Activated CD4-positive, alpha-beta T cell treated with anti-CD3 and anti-CD28 coated beads, Interleukin-2, amount 50 U/mL, for 24 hours (primary cell): ENCODE measurements at regions not wholly inside any gene's neighbourhood (a gene's known extent, or its start where the extent isn't known, plus 50 kb on each side); places are given as distances from the start of the nearest gene placed in this dataset.

ENCODE experiments used
- DNase-seq, 2 donors: peaks; one replicate each; pipeline ENCODE4 v3.0.0-alpha.2; 2020; ENCODE audit warnings: low read depth in 1 of 2, low spot score in 1 of 2

DNA sequence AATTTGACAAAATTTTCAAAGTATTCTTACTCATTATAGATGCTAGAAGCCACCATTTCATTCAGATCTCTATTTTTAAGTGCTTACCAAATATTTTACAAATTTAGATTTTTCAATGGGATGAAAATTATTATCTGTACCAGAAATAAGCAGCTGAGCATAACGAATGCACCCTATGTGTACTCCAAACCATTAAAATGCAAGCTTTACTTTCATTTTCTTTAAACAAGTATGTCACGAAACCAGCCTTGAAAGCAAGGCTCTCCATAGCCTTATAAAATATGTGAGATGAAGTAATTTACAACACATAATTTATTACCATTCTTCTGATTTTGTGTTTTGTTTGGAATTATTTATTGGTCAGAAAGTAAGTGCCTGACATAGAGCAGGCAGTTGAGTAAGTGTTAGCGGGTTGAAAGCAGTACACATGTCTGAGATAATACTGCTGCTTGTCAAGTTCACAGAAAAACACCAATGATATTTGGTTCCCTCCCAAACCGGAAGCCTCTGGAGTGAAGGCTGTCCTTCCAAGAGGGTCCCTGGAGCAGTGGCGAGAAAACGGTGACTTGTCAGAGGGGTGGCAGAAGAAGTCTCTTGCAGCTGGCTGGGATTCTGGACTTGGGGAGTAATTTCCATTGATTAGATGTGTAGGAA is 322.7 kb upstream of the PFKP start:
- DNase-seq = no peak

DNA sequence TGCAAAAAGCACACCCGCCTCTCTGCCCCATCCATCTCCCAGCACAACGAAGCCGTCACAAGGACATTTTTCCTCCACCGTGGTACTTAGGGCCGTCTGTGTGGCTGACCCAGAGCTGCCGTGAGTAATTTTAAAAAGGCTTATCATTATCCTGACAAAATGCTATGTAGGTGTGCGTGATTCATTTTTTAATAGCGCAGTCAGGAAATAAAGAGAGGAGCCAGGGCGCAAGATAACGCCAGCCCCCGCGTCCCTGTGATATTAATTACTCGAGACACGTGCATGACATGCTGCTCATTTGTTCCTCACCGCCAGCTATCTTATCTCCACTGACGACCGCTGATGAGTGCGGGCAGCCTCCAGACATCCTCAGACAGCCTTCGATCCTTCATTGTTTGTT is 332.7 kb upstream of the PFKP start:
- DNase-seq = no peak

DNA sequence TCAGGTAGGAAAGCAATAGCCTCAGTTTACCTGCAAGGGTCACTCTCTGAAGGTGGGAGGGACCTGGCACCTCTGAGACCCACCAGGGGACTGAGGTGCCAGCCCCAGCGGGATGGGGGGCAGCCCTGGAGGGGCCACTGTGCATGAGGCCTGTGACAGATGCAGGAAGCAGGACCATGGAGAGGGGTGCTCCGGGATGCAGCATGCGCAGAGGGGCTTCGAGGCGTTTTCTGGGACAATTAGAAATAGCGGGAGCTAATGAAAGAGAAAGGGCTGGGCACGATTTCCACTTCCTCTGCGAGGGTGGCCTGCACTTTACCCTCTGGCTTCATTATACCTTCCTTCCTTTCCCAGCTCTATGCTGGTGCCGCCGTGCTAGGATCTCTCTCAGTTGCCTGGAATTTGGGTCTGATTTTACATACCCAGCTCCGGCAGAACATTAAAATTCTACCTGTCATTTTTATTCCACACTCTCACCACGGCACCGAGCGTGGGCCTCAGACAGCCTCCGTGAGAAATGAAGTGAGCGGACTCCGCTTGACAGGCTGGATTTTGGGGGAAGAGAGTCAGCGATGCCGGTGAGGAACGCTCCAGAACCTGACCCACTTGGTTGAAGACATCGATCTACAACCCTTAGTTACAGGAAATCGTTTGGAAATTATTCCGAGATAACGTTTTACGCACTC is 333.9 kb upstream of the PFKP start:
- no peak for DNase-seq

DNA sequence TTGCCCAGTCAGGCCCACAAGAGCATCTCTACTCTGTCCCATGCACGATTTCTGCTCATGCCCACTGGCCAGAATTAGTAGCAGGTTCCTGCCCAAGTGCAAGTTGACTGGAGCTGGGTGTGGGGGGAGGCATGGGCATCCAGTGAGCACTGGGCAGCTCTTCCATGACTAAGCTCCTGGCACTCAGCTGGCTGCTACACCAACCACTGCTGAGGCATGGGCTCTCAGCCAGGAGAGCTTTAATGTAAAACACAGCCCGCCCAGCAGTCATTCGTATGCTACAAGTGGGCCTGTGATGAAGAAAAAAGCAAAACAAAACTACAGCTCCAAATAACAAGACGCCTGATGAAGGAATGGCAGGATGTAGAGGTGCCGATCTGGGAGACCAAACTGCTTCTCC is 335.4 kb upstream of the PFKP start:
- no peak for DNase-seq

DNA sequence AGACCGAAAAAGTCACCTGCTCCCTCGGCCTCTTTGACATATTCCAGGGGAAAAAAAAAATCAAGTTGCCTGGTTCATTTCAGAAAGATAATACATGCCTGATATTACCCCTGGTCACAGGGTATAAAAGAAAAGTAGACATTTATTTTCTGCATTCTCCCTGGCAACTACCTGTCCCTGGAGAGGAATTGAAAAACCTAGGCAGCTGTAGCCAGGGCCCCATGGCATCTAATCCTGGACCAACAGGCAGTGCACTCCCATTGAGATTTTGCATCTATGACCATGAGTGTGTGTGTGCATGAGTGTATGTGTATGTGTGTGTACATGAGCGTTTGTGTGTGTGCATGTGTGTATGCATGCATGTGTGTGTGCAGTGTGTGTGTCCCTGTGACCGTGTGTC is 338.2 kb upstream of the PFKP start:
- no peak for DNase-seq

DNA sequence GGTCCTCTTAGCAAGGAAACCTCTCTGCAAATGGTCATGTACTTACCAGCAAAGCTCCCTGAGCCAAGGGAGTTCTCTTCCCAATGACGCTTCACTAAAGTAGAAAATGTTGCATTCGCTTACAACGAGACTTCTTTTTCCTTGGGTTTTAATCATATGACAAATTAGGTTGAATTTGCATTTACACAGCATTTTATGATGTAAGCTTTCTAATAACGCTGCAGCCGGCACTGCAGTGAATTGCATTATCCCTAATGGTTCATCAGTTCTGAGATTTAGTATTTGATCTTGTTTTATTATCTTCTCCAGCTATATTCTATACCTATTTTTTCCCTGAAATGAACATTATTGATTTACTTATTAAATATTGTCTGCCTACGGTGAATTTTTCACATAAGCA is 339.3 kb upstream of the PFKP start:
- no peak for DNase-seq

DNA sequence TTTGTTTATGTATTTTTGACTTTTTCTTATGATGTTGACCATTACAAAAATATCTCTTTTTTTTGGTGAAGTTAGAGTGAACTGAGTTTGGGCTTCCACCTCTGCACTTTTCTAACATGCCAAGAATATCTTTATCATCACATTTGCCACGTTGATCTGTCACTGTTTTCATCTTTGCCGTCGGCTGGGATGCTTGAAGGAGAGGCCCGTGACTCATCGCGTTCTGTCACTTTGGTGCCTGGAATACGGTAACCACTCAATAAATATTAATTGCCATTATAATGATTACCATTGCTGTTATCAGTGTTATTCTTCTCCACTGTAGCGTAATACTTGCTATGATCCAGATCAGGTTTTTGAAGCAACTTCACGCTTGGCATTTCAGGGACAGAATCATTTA is 350.8 kb upstream of the PFKP start:
- no peak for DNase-seq

DNA sequence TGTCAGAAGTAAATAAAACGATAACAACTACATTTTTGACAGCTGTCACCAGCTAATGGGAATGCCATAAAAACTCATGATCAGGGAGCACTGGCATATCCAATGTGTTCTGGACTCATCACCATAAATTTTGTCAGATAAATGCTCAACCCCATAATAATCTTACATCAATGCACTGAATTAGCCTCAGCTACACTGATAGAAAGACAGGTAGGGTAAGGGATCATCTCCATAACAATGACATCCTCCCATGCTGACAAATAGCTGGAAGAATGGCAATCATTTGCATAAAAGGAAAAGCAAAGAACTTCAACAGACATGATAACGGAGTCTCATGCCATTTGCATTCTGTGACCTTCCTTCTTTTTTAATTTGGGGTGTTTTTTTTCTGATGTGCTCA is 352.8 kb upstream of the PFKP start:
- no peak for DNase-seq

DNA sequence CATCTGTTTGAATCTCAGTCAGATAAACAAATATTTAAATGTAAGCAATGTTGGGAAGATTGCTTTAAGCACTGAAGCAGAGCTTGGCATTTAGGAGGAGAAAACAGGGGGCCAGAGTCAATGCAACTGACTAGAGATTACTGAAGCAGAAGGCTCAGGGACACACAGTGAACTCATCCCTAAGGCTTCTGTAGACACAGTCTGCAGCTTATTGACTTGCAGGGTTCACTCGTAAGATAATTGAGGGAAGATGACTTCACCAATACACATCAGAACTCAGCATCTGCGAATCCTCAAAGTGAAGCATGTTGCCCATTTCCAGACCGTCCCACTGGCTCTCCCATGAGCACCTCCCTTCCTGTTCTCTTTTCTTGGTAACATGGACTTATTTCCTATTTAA is 363.4 kb upstream of the PFKP start:
- DNase-seq = no peak

DNA sequence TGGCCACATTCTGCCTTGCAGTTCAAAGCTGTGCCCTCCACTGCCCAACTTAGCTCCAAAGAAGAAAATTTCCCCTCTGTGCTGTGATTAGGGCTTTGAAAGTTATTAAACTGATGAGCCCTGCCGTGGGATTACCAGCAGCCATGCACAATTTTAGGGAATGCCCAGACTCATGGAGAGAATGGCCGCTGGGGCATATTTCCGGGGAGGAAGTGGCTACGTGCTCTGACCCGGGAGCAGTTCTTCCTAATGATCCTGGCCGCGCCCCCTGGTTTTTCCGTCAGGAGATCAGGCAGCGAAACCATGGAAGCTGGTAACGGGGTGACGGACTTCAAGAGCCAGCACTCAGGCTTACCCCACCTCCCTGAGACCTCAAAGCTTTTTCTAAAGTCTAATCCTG is 365.5 kb upstream of the PFKP start:
- DNase-seq = no peak

DNA sequence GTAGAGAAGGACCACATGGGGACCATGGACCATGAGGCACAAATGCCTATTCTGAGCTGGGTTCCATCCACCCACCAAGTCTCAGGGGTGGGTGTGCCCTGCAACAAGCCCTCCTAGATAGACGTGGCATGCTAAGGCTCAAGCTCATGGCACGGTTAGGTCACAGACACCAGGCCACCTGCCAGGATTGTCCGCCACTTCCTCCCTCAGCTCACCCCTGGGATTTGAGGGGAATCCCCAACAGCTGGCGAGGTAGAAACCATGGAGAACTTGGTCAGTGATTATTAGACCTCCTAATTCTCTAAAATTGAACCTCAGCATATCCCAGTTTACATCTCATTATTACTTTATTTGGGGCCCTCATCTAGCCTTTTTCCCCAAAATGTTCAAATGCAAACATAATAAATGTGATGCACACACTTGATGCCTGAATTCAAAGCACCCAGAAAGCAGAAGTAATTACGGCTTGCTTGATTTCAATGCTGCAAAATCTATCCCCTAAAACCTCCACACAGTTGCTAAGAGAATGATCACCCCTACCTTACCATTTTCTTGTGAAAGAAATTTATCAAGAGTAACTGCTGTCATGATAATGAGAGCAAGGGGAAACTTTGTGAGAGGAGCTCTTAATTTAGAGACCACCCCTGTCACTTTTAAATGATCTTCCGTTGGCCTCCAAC is 366.6 kb upstream of the PFKP start:
- DNase-seq = no peak

DNA sequence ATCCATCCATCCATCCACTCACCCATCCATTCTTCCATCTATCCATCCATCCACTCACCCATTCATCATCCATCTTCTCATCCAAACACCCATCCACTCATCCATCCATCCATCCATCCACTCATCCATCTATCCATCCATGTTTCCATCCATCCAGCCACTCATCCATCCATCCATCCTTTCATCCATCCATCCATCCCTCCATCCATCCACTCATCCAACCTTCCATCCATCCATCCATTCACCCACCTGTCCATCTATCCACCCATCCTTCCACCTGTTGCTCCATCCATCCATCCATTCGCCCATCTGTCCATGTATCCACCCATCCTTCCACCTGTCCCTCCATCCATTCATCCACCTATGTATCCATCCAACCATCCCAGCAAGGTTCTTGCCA is 378.4 kb upstream of the PFKP start:
- DNase-seq = no peak

DNA sequence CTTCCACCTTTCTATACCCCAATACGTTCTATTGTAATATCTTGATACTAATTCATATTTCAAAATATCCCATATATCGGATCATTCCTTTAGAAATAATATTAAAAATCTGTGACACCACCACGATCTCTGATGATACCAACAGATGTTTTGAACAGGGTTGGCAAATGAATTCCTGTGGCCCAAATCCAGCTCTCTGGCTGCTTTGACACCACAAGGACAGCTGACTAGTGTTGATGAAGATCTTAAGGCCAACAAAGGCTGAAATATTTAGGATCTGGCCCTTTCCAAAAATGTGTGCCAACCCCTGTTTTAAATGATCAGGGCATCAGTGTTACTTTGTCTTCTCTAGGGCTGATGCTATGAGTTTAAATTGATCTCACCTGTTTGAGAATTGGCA is 380.7 kb upstream of the PFKP start:
- DNase-seq = no peak

DNA sequence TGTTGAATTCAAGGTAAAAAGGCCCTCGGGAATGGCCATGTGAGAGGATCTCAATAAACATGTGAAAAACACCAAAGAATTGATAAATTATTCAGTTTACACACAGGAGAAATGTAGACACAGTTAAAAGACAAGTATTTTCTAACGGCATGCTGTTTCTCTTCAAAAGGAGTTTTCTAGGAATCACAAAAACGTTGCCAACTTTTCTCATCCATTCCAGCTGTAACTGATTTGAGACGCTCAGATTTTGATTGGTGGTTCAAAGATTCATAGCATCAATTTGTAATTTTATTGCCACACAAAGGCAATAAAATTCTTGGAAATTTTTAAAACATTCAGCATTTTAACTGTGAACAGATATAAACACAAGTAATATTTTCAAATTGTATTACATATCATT is 384.9 kb upstream of the PFKP start:
- no peak for DNase-seq

DNA sequence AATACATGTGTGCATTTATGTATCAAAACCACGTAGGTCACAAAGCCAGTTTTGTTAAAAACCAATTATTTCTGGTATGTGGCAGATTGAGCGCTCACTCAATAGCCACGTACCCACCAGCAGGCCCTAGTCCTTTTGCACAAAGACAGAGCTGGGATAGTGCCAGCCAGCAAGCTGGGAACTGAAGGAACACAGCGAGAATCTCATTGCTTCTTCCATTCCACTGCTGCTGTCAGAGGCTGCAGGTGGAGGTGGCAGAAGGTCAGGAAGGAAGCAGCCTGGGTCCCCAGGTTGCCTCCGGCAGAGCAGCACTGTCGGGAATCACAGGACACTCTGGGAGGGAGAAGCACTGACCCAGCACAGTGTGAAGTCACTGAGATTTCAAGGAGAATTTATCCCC is 385.5 kb upstream of the PFKP start:
- DNase-seq = no peak

DNA sequence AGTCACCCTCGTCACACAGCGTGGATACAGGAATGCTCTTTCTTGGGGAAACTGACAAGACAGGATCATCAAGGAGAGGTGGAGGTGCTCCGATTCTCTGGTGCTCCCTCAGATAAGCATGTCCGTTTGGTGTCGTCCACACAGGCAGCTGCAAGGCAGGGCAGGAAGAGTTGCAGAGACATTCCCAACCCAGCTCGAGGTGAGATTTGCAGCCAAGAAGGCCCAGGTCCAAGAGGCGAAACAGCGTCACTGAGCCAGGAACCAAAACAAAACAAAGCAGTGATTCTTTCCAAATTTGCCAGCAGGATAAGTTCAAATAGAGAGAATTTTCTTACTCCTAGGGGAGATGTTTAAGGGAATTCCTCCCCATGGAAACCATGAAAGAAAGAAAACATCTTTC is 386.5 kb upstream of the PFKP start:
- DNase-seq = no peak

DNA sequence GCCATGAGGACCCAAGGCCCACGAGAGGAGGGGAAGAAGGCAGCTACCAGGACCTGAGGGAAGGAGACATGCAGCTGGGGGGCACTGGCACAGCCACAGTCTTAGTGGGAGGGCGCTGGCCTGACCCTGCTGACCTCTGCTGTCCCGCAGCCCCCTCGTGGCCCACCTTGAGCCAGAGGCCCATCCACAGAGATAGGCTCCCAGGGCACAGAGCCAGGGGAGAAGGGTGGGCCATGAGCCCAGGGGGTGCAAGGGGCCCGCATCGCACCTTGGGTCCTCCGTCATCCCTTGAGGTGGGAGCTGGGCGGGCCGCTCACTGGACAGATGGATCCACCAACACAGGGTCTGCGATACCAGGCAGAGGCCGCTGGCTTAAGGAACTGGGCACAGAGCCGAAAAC is 387.7 kb upstream of the PFKP start:
- no peak for DNase-seq

DNA sequence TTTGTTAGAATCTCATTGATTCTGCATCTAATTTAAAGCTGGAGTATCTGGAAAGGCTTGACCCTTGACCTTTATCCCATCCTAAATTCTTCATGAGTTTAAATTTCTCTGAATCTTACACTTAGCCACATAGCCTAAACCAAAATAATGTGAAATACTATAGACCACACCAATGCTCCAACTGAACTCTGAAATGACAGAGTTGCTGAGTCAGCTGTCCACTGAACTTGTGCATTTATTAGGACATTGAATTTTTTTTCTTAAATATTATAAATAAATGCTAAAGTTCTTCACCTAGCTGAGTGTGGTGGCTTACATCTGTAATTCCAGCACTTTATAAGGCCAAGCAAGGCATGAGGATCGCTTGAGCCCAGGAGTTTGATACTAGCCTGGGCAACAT is 390.9 kb upstream of the PFKP start:
- no peak for DNase-seq

DNA sequence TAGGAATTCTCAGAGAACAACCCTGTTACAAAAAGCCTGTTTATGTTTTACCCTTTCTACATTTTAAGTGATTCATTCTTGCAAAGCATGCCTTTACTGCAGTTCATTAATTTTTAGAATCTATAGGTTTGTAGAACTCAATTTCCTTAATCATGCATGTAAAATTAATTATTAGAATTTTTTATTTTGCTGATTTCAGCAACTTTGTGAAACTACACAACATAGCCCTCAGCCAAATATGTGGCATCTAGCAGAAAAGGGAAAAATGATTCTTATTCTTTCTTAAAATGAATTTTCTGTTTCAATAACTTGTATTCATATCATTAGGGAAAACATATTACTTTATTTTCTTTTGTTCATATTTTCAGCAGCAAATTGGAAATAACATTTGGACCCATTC is 392.9 kb upstream of the PFKP start:
- DNase-seq = no peak

DNA sequence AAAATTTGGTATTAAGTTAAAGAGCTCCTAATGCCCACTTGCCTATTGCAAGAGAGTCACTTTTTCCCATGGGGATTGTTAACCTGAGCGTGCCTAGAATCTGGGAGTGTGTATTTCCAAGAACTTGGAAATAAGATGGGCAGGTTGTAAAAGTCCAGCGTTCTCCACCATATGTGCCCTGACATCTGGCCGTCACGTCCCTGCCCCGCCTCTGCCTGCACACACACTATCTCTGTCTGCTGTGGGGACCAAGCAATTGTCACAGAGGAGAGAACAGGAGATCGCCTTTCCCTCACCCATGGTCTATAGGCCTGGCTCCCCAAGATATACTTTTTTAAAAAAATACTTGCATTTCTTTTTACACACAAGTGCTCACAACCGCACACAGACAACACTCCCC is 396.5 kb upstream of the PFKP start:
- DNase-seq = no peak

DNA sequence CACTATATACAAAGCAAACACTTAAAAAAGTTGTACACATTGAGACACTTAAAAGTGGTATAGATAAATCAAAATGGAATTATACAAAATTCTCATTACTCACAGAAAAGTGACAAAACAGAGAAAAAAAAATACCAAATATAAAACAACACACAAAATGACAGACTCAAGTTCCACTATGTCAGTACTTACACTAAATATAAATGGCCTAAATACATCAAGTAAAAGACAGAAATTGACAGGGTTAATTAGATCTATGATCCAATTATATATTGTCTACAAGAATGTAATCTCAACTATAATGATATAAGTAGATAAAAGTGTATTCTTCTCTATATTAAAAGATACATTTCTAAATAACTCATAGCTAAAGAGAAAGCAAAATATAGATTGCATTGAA is 401.6 kb upstream of the PFKP start:
- no peak for DNase-seq

DNA sequence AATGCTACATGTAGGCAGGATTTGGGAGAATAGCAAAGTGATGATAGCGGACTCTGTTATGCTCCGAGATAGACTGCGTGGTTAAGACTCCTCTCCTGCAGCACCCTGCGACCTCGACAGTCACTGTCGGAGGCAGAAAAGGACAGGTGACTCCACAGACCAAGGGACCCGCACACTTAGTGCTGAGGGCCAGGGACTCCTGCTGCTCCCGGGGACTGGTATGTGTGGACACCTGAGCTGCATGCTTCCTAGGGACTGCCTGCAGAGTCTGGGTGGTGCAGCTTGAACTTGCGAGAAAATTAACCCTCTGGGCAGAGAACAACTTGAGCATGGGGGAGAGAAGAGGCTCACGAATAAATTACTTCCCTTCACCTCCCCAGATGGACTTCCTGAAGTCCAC is 407.1 kb upstream of the PFKP start:
- DNase-seq = no peak

DNA sequence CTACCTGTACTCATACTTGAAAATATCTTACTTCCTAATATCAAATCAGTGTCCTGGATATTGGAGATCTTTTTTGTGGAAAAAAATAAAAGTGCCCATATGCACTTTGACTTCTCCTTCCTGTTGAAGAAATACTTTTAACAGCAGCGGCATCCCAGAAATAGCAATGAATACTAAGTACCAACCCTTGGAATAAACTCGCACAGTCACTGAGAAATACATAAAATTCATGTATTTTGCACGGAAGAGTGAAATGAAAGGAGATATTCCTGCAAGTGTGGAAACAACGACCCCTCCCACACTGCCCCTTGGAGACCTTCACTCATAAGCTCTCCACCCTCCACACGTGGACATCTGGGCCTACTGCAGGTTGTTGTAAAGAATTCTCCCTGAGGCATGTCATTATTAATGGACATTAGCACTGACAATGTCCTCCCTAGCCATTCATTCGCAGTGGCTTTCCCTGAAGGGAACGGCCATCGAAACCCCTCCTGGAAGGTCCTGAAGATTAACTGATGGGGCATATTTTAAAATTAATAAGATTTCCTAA is 407.6 kb upstream of the PFKP start:
- no peak for DNase-seq
